GM23338 (cell line): ENCODE measurements at regions not wholly inside any gene's neighbourhood (a gene's known extent, or its start where the extent isn't known, plus 50 kb on each side); places are given as distances from the start of the nearest gene placed in this dataset.

Experiments used
- CTCF ChIP-seq, 2 experiments: fragments of 200-600 bp in 1 of 2; sonication (generic) in 1 of 2; conservative IDR thresholded peaks; 2 replicates each; pipeline versions ENCODE4 v1.5.1 to v1.6.1; 2016 to 2017; ENCODE audit warnings: antibody characterized with exemption in 2 of 2, low read depth in 2 of 2, mild to moderate bottlenecking in 2 of 2, moderate library complexity in 1 of 2
- ETS1 ChIP-seq: IDR thresholded peaks from 2 replicates; pipeline ENCODE4 v1.6.1; 2016; ENCODE audit warnings: antibody characterized with exemption
- EZH2phosphoT487 ChIP-seq: fragments of 200-600 bp; sonication (generic); IDR thresholded peaks from one replicate; pipeline ENCODE4 v1.8.1; 2018; ENCODE audit warnings: antibody characterized with exemption; ENCODE audit not compliant: unreplicated experiment
- JUNB ChIP-seq: IDR thresholded peaks from one replicate; pipeline ENCODE4 v1.6.1; 2016; ENCODE audit warnings: antibody characterized with exemption; ENCODE audit not compliant: unreplicated experiment
- POLR2AphosphoS5 ChIP-seq: IDR thresholded peaks from 2 replicates; pipeline ENCODE4 v1.6.1; 2016; ENCODE audit warnings: antibody characterized with exemption, low read depth
- REST ChIP-seq: IDR thresholded peaks from one replicate; pipeline ENCODE4 v1.6.1; 2018; ENCODE audit warnings: antibody characterized with exemption; ENCODE audit not compliant: unreplicated experiment
- STAT1 ChIP-seq: IDR thresholded peaks from one replicate; pipeline ENCODE4 v1.6.1; 2016; ENCODE audit warnings: antibody characterized with exemption; ENCODE audit not compliant: unreplicated experiment

GRCh38 chr1:83773059-83773458, 225.9 kb downstream of the TTLL7 start:
- TF ChIP-seq CTCF (conservative IDR thresholded peaks at IDR 0.05; ENCODE audit: low read depth in 2 of 2) = no peak
- TF ChIP-seq REST = no peak
- TF ChIP-seq EZH2phosphoT487 = no peak
- TF ChIP-seq JUNB = no peak
- TF ChIP-seq POLR2AphosphoS5 = no peak
- no peak for TF ChIP-seq STAT1
- TF ChIP-seq ETS1 = no peak
